Fibroblast of skin of scalp (primary cell): ENCODE measurements at regions not wholly inside any gene's neighbourhood (a gene's known extent, or its start where the extent isn't known, plus 50 kb on each side); places are given as distances from the start of the nearest gene placed in this dataset.
A peak's percentile ranks its signal among the peaks of the same experiment; 100 is the strongest.
"Not testable (repeated sequence)": the region's sequence is repeated elsewhere in the genome, so short reads cannot be mapped to it uniquely, and the experiment has no call there.

Experiments used
- DNase-seq: peaks from one replicate; pipeline ENCODE4 v3.0.0-alpha.2; 2013

DNA sequence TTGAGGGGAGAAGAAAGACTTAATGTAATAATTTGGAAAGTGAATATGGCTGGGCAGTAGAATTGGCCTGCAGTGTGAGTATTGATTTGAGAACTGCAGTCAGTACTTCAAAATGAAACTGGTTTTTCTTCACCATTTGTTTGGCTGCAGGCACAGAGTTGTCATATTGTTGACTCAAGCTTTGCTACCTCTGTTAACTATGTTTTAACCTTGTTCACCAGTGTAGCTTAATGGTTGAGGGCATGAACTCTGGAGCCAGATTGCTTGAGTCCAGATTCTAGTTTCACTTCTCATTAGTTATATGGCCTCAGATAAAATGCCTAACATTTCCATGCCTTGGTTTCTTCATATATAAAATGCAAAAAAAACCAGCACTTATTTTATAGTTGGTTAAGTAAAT is 64.1 kb downstream of the CFAP44 start:
- DNase-seq, result no peak

DNA sequence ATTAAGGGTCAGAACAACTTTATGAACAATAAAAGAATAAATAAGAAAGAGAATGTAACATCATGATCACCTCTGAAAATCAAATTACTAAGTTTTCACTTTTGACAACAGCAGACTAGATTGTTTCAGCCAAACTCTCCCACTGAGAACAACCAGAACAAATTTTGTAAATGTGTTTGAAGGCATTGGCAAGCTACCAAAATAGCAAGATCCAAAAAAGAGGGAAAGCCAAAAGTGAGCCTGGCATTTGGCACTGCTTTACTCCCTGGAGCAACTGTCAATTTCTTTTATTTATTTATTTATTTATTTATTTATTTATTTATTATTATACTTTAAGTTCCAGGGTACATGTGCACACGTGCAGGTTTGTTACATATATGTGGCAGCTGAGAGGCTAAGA is 67.2 kb downstream of the CFAP44 start:
- no peak for DNase-seq

DNA sequence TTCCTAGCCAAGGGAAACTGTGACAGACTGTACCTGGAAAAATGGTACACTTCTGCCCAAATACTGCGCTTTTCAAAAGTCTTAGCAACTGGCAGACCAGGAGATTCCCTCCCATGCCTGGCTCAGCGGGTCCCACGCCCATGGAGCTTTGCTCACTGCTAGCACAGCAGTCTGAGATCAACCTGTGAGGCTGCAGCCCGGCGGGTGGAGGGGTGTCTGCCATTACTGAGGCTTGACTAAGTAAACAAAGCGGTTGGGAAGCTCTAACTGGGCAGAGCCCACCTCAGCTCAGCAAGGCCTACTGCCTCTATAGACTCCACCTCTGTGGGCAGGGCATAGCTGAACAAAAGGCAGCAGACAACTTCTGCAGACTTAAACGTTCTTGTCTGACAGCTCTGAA is 74.5 kb downstream of the CFAP44 start:
- DNase-seq, result not testable (repeated sequence)

DNA sequence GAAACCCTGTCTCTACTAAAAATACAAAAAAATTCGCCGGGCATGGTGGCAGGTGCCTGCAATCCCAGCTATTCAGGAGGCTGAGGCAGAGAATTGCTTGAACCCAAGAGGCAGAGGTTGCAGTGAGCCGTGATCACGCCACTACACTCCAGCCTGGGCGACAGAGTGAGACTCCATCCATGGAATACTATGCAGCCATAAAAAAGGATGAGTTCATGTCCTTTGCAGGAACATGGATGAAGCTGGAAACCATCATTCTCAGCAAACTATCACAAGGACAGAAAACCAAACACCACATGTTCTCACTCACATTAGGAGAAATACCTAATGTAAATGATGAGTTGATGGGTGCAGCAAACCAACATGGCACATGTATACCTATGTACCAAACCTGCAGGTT is 86.0 kb downstream of the CFAP44 start:
- DNase-seq, result not testable (repeated sequence)

DNA sequence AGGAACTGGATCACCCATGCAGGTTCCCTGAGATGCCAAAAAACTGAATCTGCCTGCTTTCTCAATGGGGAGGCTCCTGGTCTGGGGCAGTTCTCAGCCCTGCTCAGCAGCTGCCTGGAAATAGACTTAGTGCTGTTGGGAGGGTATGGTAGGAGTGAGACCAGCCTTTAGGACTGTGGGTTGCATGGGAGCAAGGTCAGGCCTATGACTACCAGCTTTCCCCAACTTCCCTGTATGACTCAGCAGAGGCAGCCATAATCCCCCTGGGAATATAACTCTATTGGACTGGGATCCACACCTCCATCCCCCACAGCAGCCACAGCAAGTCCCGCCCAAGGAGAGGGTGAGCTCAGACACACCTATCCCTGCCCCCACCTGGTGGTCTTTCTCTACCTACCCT is 87.0 kb downstream of the CFAP44 start:
- DNase-seq, result peak; percentile 27

DNA sequence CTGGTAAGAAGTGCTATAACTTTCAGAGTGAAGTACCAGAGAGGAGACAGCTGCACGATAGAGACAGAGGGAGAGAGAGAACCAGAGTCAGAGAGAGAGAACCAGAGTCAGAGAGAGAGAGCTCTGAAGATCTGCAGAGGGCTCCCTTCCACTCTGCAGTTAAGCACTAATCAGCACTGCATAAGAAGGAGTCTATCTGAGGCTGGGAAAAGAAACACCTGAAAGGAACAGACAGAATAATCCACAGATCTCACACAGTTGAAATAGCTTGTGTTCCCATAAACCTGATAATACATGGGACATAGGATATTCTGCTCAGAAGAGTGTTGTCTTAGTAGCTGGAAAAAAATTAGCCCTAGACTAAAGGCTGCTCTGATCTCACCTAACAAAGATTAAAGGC is 87.6 kb downstream of the CFAP44 start:
- no peak for DNase-seq

DNA sequence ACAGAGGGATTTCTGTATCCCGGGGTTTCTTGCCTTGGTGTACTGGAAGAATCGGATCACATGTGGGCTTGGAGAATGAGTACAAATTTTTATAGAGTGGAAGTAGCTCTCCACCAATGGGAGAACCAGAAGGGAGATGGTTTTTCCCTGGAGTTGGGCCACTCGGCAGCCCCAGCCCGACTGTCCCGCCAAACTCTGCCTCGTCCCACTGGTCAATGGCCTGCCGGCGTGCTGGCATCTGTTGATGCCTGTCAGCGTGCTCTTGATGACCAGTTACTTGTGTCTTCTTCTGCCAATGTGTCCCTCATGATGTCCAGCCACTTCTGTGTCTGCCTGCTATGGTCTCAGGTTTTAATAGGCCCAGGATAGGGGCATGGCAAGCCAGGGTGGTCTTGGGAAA is 100.5 kb downstream of the CFAP44 start:
- DNase-seq, result no peak

DNA sequence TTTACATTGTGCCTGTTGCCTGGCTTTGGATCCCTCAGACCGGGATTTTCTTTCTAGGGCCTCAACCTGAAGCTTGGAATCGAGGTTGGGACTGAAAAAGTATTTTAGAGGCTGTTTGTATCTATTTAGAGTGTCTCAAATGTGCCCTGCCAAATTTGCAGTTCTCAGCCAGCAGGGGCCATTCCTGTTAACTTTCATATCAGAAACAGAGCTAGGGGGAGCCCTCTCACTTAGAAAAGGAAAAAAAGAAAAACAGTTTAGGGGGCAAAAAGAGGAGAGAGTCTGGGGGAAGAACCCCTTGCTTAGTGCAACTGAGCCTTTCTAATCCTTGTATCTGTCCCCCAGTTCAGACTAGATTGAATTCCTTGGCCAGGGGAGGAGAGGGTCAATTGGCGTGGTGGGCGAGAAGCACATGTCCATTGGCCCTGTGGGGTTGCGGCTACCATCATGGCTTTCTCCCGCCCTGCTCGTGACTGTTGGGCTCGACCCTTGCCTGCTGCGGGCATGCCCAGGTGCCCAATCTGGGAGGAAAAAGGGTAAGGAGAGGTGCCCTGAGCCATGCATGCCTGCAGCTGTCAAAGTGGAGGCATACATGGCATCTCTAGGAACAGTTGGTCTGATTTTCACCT is 101.6 kb downstream of the CFAP44 start:
- no peak for DNase-seq
